Spleen (tissue), 7 donors: ENCODE measurements at regions not wholly inside any gene's neighbourhood (a gene's known extent, or its start where the extent isn't known, plus 50 kb on each side); places are given as distances from the start of the nearest gene placed in this dataset.

ENCODE experiments used
- POLR2A ChIP-seq, 3 donors: fragments of 450-650 bp; IDR thresholded peaks; one replicate each; pipeline ENCODE4 v1.5.1; 2017; ENCODE audit warnings: antibody characterized with exemption in 3 of 3, mild to moderate bottlenecking in 1 of 3
- TF ChIP-seq, protein P1 (sequence below), 11 experiments: fragments of 200-600 bp in 7 of 11; fragments of 450-650 bp in 4 of 11; sonication (generic) in 4 of 11; IDR thresholded peaks in 8 of 11; conservative IDR thresholded peaks in 3 of 11; 1 replicate in 7 of 11; 2 replicates in 4 of 11; pipeline versions ENCODE4 v1.4.0 to v1.8.0; 2016 to 2021; ENCODE audit warnings: antibody characterized with exemption in 11 of 11, inconsistent platforms in 4 of 11, mild to moderate bottlenecking in 1 of 11
- donor health status: DM: no; HTN: no; CAD: no; lungs with moderate emphysema.
- donor health status: DM: no; HTN: no; CAD: no.
- donor health status: DM: no; HTN: no; CAD: no.

DNA sequence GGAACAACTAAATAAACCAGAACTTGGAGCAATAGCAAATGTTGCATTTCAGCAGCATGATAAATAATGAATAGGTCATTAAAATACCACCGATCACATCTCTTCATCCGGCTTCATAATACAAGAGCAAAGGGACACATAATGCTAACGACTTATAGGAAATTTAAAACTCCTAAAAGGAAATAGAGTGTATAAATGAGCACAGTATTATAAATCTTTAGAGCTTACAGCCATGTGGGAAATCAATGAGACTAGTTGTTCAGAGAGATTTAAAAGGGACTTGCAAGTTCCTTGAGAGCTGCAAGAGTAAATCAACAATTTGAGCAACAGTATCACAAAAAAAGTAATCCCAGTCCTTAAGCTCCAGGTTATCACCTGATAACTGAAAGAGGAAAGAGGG lies 677.0 kb downstream of the PLOD2 start:
- no peak for TF ChIP-seq POLR2A (IDR thresholded peaks at IDR 0.05)
- TF ChIP-seq, protein P1, sequence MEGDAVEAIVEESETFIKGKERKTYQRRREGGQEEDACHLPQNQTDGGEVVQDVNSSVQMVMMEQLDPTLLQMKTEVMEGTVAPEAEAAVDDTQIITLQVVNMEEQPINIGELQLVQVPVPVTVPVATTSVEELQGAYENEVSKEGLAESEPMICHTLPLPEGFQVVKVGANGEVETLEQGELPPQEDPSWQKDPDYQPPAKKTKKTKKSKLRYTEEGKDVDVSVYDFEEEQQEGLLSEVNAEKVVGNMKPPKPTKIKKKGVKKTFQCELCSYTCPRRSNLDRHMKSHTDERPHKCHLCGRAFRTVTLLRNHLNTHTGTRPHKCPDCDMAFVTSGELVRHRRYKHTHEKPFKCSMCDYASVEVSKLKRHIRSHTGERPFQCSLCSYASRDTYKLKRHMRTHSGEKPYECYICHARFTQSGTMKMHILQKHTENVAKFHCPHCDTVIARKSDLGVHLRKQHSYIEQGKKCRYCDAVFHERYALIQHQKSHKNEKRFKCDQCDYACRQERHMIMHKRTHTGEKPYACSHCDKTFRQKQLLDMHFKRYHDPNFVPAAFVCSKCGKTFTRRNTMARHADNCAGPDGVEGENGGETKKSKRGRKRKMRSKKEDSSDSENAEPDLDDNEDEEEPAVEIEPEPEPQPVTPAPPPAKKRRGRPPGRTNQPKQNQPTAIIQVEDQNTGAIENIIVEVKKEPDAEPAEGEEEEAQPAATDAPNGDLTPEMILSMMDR (IDR thresholded peaks at IDR 0.05 in 8 of 11, conservative IDR thresholded peaks at IDR 0.05 in 3 of 11): no peak
